Neural progenitor cell (in vitro differentiated cells): ENCODE measurements at regions not wholly inside any gene's neighbourhood (a gene's known extent, or its start where the extent isn't known, plus 50 kb on each side); places are given as distances from the start of the nearest gene placed in this dataset.

ENCODE experiments used
- EZH2 ChIP-seq: fragments of 200-600 bp; sonication (generic); IDR thresholded peaks from 2 replicates; pipeline ENCODE4 v1.6.1; 2017; ENCODE audit warnings: antibody characterized with exemption, mild to moderate bottlenecking, moderate library complexity
- EZH2phosphoT487 ChIP-seq: fragments of 200-600 bp; sonication (generic); IDR thresholded peaks from 2 replicates; pipeline ENCODE4 v1.6.1; 2017; ENCODE audit warnings: antibody characterized with exemption
- TF ChIP-seq, protein P1 (sequence below): fragments of 200-600 bp; sonication (generic); IDR thresholded peaks from 2 replicates; pipeline ENCODE4 v1.5.1; 2017; ENCODE audit warnings: antibody characterized with exemption, mild to moderate bottlenecking

DNA sequence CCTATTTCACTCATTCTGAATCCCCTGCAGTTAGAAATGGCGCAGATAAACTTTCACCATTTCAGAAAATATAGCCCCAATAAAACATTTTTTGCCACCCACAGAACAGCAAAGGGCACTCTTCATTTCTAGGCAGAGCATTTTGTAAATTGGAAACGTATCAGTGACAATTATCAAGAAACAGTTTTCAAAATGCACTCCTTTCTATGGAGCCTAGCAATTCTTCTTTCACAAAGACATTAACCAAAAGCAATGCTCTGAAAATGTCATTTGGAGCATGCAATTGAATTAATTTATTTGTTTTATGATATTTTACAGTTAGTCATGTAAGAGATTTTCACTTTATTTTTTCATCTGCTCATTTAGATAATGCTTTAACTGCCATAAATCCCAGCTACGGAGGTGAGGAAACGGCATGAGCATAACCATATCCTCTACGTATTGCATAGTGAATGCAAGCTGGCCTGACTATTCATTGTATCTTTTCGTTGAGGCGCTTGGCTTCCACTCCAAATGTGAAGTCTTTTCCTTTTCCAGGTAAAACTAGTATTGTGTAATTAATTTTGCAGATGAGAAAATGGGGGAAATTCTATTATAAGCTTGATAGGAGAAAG lies 813.4 kb downstream of the C6orf118 start:
- TF ChIP-seq EZH2 (no peak), EZH2phosphoT487 (no peak)
- TF ChIP-seq, protein P1, sequence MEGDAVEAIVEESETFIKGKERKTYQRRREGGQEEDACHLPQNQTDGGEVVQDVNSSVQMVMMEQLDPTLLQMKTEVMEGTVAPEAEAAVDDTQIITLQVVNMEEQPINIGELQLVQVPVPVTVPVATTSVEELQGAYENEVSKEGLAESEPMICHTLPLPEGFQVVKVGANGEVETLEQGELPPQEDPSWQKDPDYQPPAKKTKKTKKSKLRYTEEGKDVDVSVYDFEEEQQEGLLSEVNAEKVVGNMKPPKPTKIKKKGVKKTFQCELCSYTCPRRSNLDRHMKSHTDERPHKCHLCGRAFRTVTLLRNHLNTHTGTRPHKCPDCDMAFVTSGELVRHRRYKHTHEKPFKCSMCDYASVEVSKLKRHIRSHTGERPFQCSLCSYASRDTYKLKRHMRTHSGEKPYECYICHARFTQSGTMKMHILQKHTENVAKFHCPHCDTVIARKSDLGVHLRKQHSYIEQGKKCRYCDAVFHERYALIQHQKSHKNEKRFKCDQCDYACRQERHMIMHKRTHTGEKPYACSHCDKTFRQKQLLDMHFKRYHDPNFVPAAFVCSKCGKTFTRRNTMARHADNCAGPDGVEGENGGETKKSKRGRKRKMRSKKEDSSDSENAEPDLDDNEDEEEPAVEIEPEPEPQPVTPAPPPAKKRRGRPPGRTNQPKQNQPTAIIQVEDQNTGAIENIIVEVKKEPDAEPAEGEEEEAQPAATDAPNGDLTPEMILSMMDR: no peak
